Gastroesophageal sphincter (tissue), 3 donors: ENCODE measurements at regions not wholly inside any gene's neighbourhood (a gene's known extent, or its start where the extent isn't known, plus 50 kb on each side); places are given as distances from the start of the nearest gene placed in this dataset.

Experiments
- CTCF ChIP-seq, 4 experiments: fragments of 200-600 bp in 2 of 4; fragments of 450-650 bp in 2 of 4; sonication (generic) in 1 of 4; IDR thresholded peaks; one replicate each; pipeline ENCODE4 v1.5.1; 2017 to 2019; ENCODE audit warnings: antibody characterized with exemption in 4 of 4, mild to moderate bottlenecking in 2 of 4, moderate library complexity in 2 of 4
- POLR2A ChIP-seq, 2 donors: fragments of 450-650 bp; IDR thresholded peaks; one replicate each; pipeline ENCODE4 v1.6.1; 2017; ENCODE audit warnings: antibody characterized with exemption in 2 of 2, mild to moderate bottlenecking in 2 of 2, moderate library complexity in 1 of 2

GRCh38 chr5:105330185-105330584, 1767.6 kb upstream of the NUDT12 start:
- no peak for TF ChIP-seq CTCF (IDR thresholded peaks at IDR 0.05)
- TF ChIP-seq POLR2A (IDR thresholded peaks at IDR 0.05) = no peak
